ENCODE measurements at regions not wholly inside any gene's neighbourhood (a gene's known extent, or its start where the extent isn't known, plus 50 kb on each side); places are given as distances from the start of the nearest gene placed in this dataset.

GRCh38 chr2:7444626-7445025, 527.4 kb downstream of the RNF144A start:
- TF ChIP-seq CTCF (IDR thresholded peaks at IDR 0.05) (no peak), POLR2A (IDR thresholded peaks at IDR 0.05) (no peak)

All from adrenal gland (tissue), 5 donors.